ENCODE measurements at regions not wholly inside any gene's neighbourhood (a gene's known extent, or its start where the extent isn't known, plus 50 kb on each side); places are given as distances from the start of the nearest gene placed in this dataset.

- no peak overlapping the region for H3K27ac ChIP-seq
- no peaks in the 10 kb centered on the region for H3K27me3 ChIP-seq (replicated peaks in 1 of 7)
- H3K9me3 ChIP-seq = peaks cover 0 to 2% (median 0%) of the 10 kb centered on the region in 8 donors
- H3K36me3 ChIP-seq = no peaks in the 10 kb centered on the region
- TF ChIP-seq CTCF (IDR thresholded peaks at IDR 0.05 in 8 of 11, conservative IDR thresholded peaks at IDR 0.05 in 3 of 11) = no peak
- no peak for TF ChIP-seq POLR2AphosphoS5 (IDR thresholded peaks at IDR 0.05)
- no peak for TF ChIP-seq POLR2A (IDR thresholded peaks at IDR 0.05)
- no peaks in the 10 kb centered on the region for H3K4me1 ChIP-seq
- no peak overlapping the region for H3K4me3 ChIP-seq
- WGBS, 5 donors = 46 to 77% (median 72%) methylated on average over 2 of the region's 2 CpGs
- intact Hi-C loops (cut with DNase I; ENCODE audit: low total_unique reads) = no loop called here
- no peak for DNase-seq
These were observed 312.0 kb downstream of the PDGFC start for GRCh38 chr4:156659570-156659969.

- DNase-seq = no peak
- Histone ChIP-seq H3K9me3 (peaks cover 0 to 18% (median 5%) of the 10 kb centered on the region in 8 donors), H3K27ac (no peak overlapping the region), H3K4me3 (no peak overlapping the region), H3K36me3 (no peaks in the 10 kb centered on the region), H3K27me3 (replicated peaks in 1 of 7) (no peaks in the 10 kb centered on the region), H3K4me1 (no peaks in the 10 kb centered on the region)
- TF ChIP-seq CTCF (IDR thresholded peaks at IDR 0.05 in 8 of 11, conservative IDR thresholded peaks at IDR 0.05 in 3 of 11) (no peak), POLR2AphosphoS5 (IDR thresholded peaks at IDR 0.05) (no peak), POLR2A (IDR thresholded peaks at IDR 0.05) (no peak)
- intact Hi-C loops (cut with DNase I; ENCODE audit: low total_unique reads) = no loop called here
- WGBS, 5 donors = 80 to 91% (median 87%) methylated on average over 2 of the region's 2 CpGs
These were observed 314.7 kb downstream of the PDGFC start for GRCh38 chr4:156656896-156657295.

- H3K27me3 ChIP-seq (replicated peaks in 1 of 7) = no peaks in the 10 kb centered on the region
- H3K27ac ChIP-seq = no peak overlapping the region
- H3K4me3 ChIP-seq = no peak overlapping the region
- H3K9me3 ChIP-seq = peaks cover 0 to 33% (median 20%) of the 10 kb centered on the region in 8 donors
- intact Hi-C loops (cut with DNase I; ENCODE audit: low total_unique reads) = no loop called here
- DNase-seq = no peak
- TF ChIP-seq POLR2A (IDR thresholded peaks at IDR 0.05) (no peak), CTCF (IDR thresholded peaks at IDR 0.05 in 8 of 11, conservative IDR thresholded peaks at IDR 0.05 in 3 of 11) (no peak), POLR2AphosphoS5 (IDR thresholded peaks at IDR 0.05) (no peak)
- no peaks in the 10 kb centered on the region for H3K36me3 ChIP-seq
- H3K4me1 ChIP-seq = no peaks in the 10 kb centered on the region
- WGBS, 5 donors = 78 to 95% (median 92%) methylated on average over 5 of the region's 5 CpGs
These were observed 317.2 kb downstream of the PDGFC start for GRCh38 chr4:156654410-156654809.

- no peaks in the 10 kb centered on the region for H3K27me3 ChIP-seq (replicated peaks in 1 of 7)
- H3K27ac ChIP-seq = no peak overlapping the region
- intact Hi-C loops (cut with DNase I; ENCODE audit: low total_unique reads) = no loop called here
- H3K4me1 ChIP-seq = no peaks in the 10 kb centered on the region
- no peaks in the 10 kb centered on the region for H3K36me3 ChIP-seq
- peaks cover 0 to 3% (median 0%) of the 10 kb centered on the region in 8 donors for H3K9me3 ChIP-seq
- TF ChIP-seq CTCF (IDR thresholded peaks at IDR 0.05 in 8 of 11, conservative IDR thresholded peaks at IDR 0.05 in 3 of 11) = no peak
- no peak for TF ChIP-seq POLR2AphosphoS5 (IDR thresholded peaks at IDR 0.05)
- TF ChIP-seq POLR2A (IDR thresholded peaks at IDR 0.05) = no peak
- DNase-seq = no peak
- H3K4me3 ChIP-seq = no peak overlapping the region
These were observed 327.8 kb downstream of the PDGFC start for GRCh38 chr4:156643826-156644225.

Measured in spleen (tissue), 11 donors.